ENCODE measurements at regions not wholly inside any gene's neighbourhood (a gene's known extent, or its start where the extent isn't known, plus 50 kb on each side); places are given as distances from the start of the nearest gene placed in this dataset.

- H3K27ac ChIP-seq: 0 out of 2 replicates have a peak overlapping the region, but pooled peaks have one; percentile 35
Observed at GRCh38 chr3:40912461-40912860, 286.8 kb upstream of the CTNNB1 start.

GRCh38 chr3:40913192-40913591 lies 286.1 kb upstream of the CTNNB1 start:
- no peak for TF ChIP-seq CTCF (IDR thresholded peaks at IDR 0.05)
- TF ChIP-seq ZFX (IDR thresholded peaks at IDR 0.05; ENCODE audit: borderline replicate concordance): no peak
- H3K27ac ChIP-seq: no peak overlapping the region

More at GRCh38 chr3:40912461-40912860, 286.8 kb upstream of the CTNNB1 start:
- TF ChIP-seq ZFX (IDR thresholded peaks at IDR 0.05; ENCODE audit: borderline replicate concordance): no peak
- TF ChIP-seq CTCF (IDR thresholded peaks at IDR 0.05): no peak

GRCh38 chr3:40913641-40914040 lies 285.7 kb upstream of the CTNNB1 start:
- TF ChIP-seq ZFX (IDR thresholded peaks at IDR 0.05; ENCODE audit: borderline replicate concordance): no peak
- no peak for TF ChIP-seq CTCF (IDR thresholded peaks at IDR 0.05)
- H3K27ac ChIP-seq: no peak overlapping the region

GRCh38 chr3:40914475-40914874 lies 284.8 kb upstream of the CTNNB1 start:
- H3K27ac ChIP-seq: no peak overlapping the region
- TF ChIP-seq CTCF (IDR thresholded peaks at IDR 0.05) (no peak), ZFX (IDR thresholded peaks at IDR 0.05; ENCODE audit: borderline replicate concordance) (no peak)

GRCh38 chr3:40915346-40915865 lies 283.9 kb upstream of the CTNNB1 start:
- TF ChIP-seq ZFX (IDR thresholded peaks at IDR 0.05; ENCODE audit: borderline replicate concordance): no peak
- TF ChIP-seq CTCF (IDR thresholded peaks at IDR 0.05): no peak

GRCh38 chr3:40920041-40920440 lies 279.3 kb upstream of the CTNNB1 start:
- no peak for TF ChIP-seq CTCF (IDR thresholded peaks at IDR 0.05)
- TF ChIP-seq ZFX (IDR thresholded peaks at IDR 0.05; ENCODE audit: borderline replicate concordance): no peak
- H3K27ac ChIP-seq: no peak overlapping the region

More at GRCh38 chr3:40915346-40915865, 283.9 kb upstream of the CTNNB1 start:
- no peak overlapping the region for H3K27ac ChIP-seq

- no peak for TF ChIP-seq CTCF (IDR thresholded peaks at IDR 0.05)
- H3K27ac ChIP-seq: no peak overlapping the region
Observed at GRCh38 chr3:40921251-40921650, 278.1 kb upstream of the CTNNB1 start.
